ENCODE measurements at regions not wholly inside any gene's neighbourhood (a gene's known extent, or its start where the extent isn't known, plus 50 kb on each side); places are given as distances from the start of the nearest gene placed in this dataset.

GRCh38 chr4:173839865-173840264, 309.8 kb upstream of the HAND2 start:
- 66 to 84% methylated on average over 3 of the region's 3 CpGs for WGBS, 2 donors
- H3K4me3 ChIP-seq: no peak overlapping the region
- no peak overlapping the region for H3K27ac ChIP-seq
- no peaks in the 10 kb centered on the region for H3K36me3 ChIP-seq
- no peaks in the 10 kb centered on the region for H3K27me3 ChIP-seq
- no peaks in the 10 kb centered on the region for H3K4me1 ChIP-seq
- no peak for DNase-seq
- H3K9me3 ChIP-seq: peaks cover 0 to 2% (median 0%) of the 10 kb centered on the region in 4 donors
- no peak for TF ChIP-seq POLR2A (IDR thresholded peaks at IDR 0.05)
- no peak for TF ChIP-seq POLR2AphosphoS5 (IDR thresholded peaks at IDR 0.05)
- no peak for TF ChIP-seq CTCF (IDR thresholded peaks at IDR 0.05)
- no peak for TF ChIP-seq EP300 (IDR thresholded peaks at IDR 0.05)
- intact Hi-C loops (cut with DNase I): no loop called here

GRCh38 chr4:173837517-173837916, 307.5 kb upstream of the HAND2 start:
- Histone ChIP-seq H3K9me3 (no peaks in the 10 kb centered on the region), H3K27me3 (no peaks in the 10 kb centered on the region), H3K36me3 (no peaks in the 10 kb centered on the region), H3K4me3 (no peak overlapping the region), H3K27ac (no peak overlapping the region), H3K4me1 (no peaks in the 10 kb centered on the region)
- 78 to 85% methylated on average over 3 of the region's 3 CpGs for WGBS, 2 donors
- TF ChIP-seq EP300 (IDR thresholded peaks at IDR 0.05): no peak
- no peak for TF ChIP-seq CTCF (IDR thresholded peaks at IDR 0.05)
- no peak for TF ChIP-seq POLR2A (IDR thresholded peaks at IDR 0.05)
- TF ChIP-seq POLR2AphosphoS5 (IDR thresholded peaks at IDR 0.05): no peak
- no peak for DNase-seq
- intact Hi-C loops (cut with DNase I): no loop called here

- no peaks in the 10 kb centered on the region for H3K9me3 ChIP-seq
- TF ChIP-seq POLR2AphosphoS5 (IDR thresholded peaks at IDR 0.05): no peak
- no peak for TF ChIP-seq CTCF (IDR thresholded peaks at IDR 0.05)
- TF ChIP-seq POLR2A (IDR thresholded peaks at IDR 0.05): no peak
- no peak for TF ChIP-seq EP300 (IDR thresholded peaks at IDR 0.05)
- WGBS, 2 donors: 58 to 59% methylated on average over 4 of the region's 4 CpGs
- no peaks in the 10 kb centered on the region for H3K4me1 ChIP-seq
- no peaks in the 10 kb centered on the region for H3K27me3 ChIP-seq
- intact Hi-C loops (cut with DNase I): no loop called here
- no peaks in the 10 kb centered on the region for H3K36me3 ChIP-seq
- H3K27ac ChIP-seq: peak overlapping the region in 2 of 4 donors; percentile 2 to 19
- peak; percentile 70 for DNase-seq
- H3K4me3 ChIP-seq: no peak overlapping the region
These were observed 305.9 kb upstream of the HAND2 start for GRCh38 chr4:173835903-173836302.

- Histone ChIP-seq H3K4me3 (no peak overlapping the region), H3K27ac (no peak overlapping the region), H3K36me3 (no peaks in the 10 kb centered on the region), H3K4me1 (no peaks in the 10 kb centered on the region), H3K9me3 (no peaks in the 10 kb centered on the region), H3K27me3 (no peaks in the 10 kb centered on the region)
- 58 to 66% methylated on average over 1 of the region's 1 CpG for WGBS, 2 donors
- TF ChIP-seq POLR2AphosphoS5 (IDR thresholded peaks at IDR 0.05): no peak
- no peak for TF ChIP-seq EP300 (IDR thresholded peaks at IDR 0.05)
- TF ChIP-seq POLR2A (IDR thresholded peaks at IDR 0.05): no peak
- no peak for TF ChIP-seq CTCF (IDR thresholded peaks at IDR 0.05)
- no peak for DNase-seq
- intact Hi-C loops (cut with DNase I): no loop called here
These were observed 304.1 kb upstream of the HAND2 start for GRCh38 chr4:173834151-173834550.

GRCh38 chr4:173829565-173829964, 299.5 kb upstream of the HAND2 start:
- no peak for DNase-seq
- Histone ChIP-seq H3K36me3 (no peaks in the 10 kb centered on the region), H3K9me3 (no peaks in the 10 kb centered on the region), H3K4me3 (no peak overlapping the region), H3K27me3 (no peaks in the 10 kb centered on the region), H3K4me1 (no peaks in the 10 kb centered on the region), H3K27ac (no peak overlapping the region)
- TF ChIP-seq CTCF (IDR thresholded peaks at IDR 0.05): no peak
- no peak for TF ChIP-seq EP300 (IDR thresholded peaks at IDR 0.05)
- TF ChIP-seq POLR2AphosphoS5 (IDR thresholded peaks at IDR 0.05): no peak
- WGBS, 2 donors: 93% methylated on average over 4 of the region's 4 CpGs
- intact Hi-C loops (cut with DNase I): no loop called here
